Tibial nerve (tissue), 4 donors: ENCODE measurements at regions not wholly inside any gene's neighbourhood (a gene's known extent, or its start where the extent isn't known, plus 50 kb on each side); places are given as distances from the start of the nearest gene placed in this dataset.

Experiments
- DNase-seq, 2 donors: peaks; one replicate each; pipeline ENCODE4 v3.0.0-alpha.2; 2019; ENCODE audit warnings: low spot score in 2 of 2
- H3K27ac ChIP-seq, 4 donors: fragments of 200-600 bp; sonication (generic) in 3 of 4; one replicate each; pipeline ENCODE4 v1.5.1; 2017 to 2019; ENCODE audit warnings: mild to moderate bottlenecking in 1 of 4
- H3K27me3 ChIP-seq, 2 donors: fragments of 200-600 bp; sonication (generic) in 1 of 2; one replicate each; pipeline versions ENCODE4 v1.5.1 to v1.6.0; 2017 to 2019
- H3K36me3 ChIP-seq, 3 donors: fragments of 200-600 bp; sonication (generic); one replicate each; pipeline ENCODE4 v1.5.1; 2018 to 2019
- H3K4me1 ChIP-seq, 4 donors: fragments of 200-600 bp; sonication (generic) in 3 of 4; one replicate each; pipeline ENCODE4 v1.5.1; 2017 to 2019
- H3K4me3 ChIP-seq, 4 donors: fragments of 200-600 bp; sonication (generic) in 3 of 4; one replicate each; pipeline ENCODE4 v1.5.1; 2017 to 2019; ENCODE audit warnings: mild to moderate bottlenecking in 1 of 4, moderate library complexity in 1 of 4
- H3K9me3 ChIP-seq, 4 donors: fragments of 200-600 bp; sonication (generic) in 3 of 4; one replicate each; pipeline ENCODE4 v1.5.1; 2017 to 2019
- EP300 ChIP-seq, 2 donors: sonication (generic); formaldehyde crosslinking; IDR thresholded peaks; one replicate each; pipeline ENCODE4 v1.6.1; 2017; ENCODE audit warnings: antibody characterized with exemption in 2 of 2, mild to moderate bottlenecking in 1 of 2
- POLR2A ChIP-seq, 2 donors: fragments of 450-650 bp; IDR thresholded peaks; one replicate each; pipeline ENCODE4 v1.6.1; 2017; ENCODE audit warnings: antibody characterized with exemption in 2 of 2, mild to moderate bottlenecking in 2 of 2, moderate library complexity in 2 of 2
- WGBS, 2 donors: methylation state at CpG; one replicate each; pipeline ENCODE4 v1.1.5; 2018; 5-methylcytosine and 5-hydroxymethylcytosine counted together
- TF ChIP-seq, protein P1 (sequence below), 5 experiments: fragments of 200-600 bp in 3 of 5; fragments of 450-650 bp in 2 of 5; sonication (generic) in 3 of 5; IDR thresholded peaks; one replicate each; pipeline ENCODE4 v1.5.1; 2016 to 2019; ENCODE audit warnings: antibody characterized with exemption in 5 of 5, mild to moderate bottlenecking in 3 of 5, moderate library complexity in 2 of 5

- peak in 1 of 2 donors; percentile 32 for TF ChIP-seq EP300 (IDR thresholded peaks at IDR 0.05)
- TF ChIP-seq, protein P1, sequence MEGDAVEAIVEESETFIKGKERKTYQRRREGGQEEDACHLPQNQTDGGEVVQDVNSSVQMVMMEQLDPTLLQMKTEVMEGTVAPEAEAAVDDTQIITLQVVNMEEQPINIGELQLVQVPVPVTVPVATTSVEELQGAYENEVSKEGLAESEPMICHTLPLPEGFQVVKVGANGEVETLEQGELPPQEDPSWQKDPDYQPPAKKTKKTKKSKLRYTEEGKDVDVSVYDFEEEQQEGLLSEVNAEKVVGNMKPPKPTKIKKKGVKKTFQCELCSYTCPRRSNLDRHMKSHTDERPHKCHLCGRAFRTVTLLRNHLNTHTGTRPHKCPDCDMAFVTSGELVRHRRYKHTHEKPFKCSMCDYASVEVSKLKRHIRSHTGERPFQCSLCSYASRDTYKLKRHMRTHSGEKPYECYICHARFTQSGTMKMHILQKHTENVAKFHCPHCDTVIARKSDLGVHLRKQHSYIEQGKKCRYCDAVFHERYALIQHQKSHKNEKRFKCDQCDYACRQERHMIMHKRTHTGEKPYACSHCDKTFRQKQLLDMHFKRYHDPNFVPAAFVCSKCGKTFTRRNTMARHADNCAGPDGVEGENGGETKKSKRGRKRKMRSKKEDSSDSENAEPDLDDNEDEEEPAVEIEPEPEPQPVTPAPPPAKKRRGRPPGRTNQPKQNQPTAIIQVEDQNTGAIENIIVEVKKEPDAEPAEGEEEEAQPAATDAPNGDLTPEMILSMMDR (IDR thresholded peaks at IDR 0.05): no peak
- no peak for TF ChIP-seq POLR2A (IDR thresholded peaks at IDR 0.05)
- WGBS, 2 donors: 32 to 50% methylated on average over 8 of the region's 8 CpGs
- Histone ChIP-seq H3K27ac (peak overlapping the region in 2 of 4 donors; percentile 75 to 76), H3K27me3 (no peaks in the 10 kb centered on the region), H3K36me3 (no peaks in the 10 kb centered on the region), H3K4me1 (peaks cover 0 to 11% (median 0%) of the 10 kb centered on the region in 4 donors), H3K9me3 (peaks cover 0 to 8% (median 0%) of the 10 kb centered on the region in 4 donors), H3K4me3 (no peak overlapping the region)
- peak in 1 of 2 donors; percentile 60 for DNase-seq
Observed at GRCh38 chr2:217467331-217467730, 535.5 kb downstream of the TNS1 start.

GRCh38 chr2:217466805-217467204 is 536.0 kb downstream of the TNS1 start:
- Histone ChIP-seq H3K4me3 (no peak overlapping the region), H3K36me3 (no peaks in the 10 kb centered on the region), H3K9me3 (peaks cover 0 to 8% (median 0%) of the 10 kb centered on the region in 4 donors), H3K27me3 (no peaks in the 10 kb centered on the region), H3K27ac (peak overlapping the region in 2 of 4 donors; percentile 75 to 76), H3K4me1 (peaks cover 0 to 15% (median 2%) of the 10 kb centered on the region in 4 donors)
- peak in 1 of 2 donors; percentile 11 for DNase-seq
- WGBS, 2 donors: 46 to 49% methylated on average over 5 of the region's 5 CpGs
- TF ChIP-seq, protein P1 (IDR thresholded peaks at IDR 0.05): no peak
- TF ChIP-seq EP300 (IDR thresholded peaks at IDR 0.05) (no peak), POLR2A (IDR thresholded peaks at IDR 0.05) (no peak)

DNA sequence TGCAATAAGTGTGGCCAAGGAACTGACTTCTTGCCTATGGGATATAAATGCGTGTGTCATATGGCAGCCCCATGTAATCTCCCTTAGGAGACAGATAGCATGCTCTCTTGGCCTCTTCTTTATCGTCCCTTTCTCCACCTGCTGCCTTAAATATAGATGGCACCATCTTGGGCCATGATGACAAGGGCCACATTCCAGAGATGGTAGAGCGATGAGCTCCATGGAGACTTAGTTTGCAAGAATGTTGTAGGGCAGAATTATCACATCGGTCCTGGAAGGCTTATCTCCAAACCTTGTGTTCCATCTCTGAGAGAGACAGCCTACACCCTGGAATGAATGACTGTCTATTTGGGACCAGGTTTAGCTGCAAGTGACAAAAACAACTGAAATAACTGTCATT is 536.7 kb downstream of the TNS1 start:
- DNase-seq: no peak
- H3K27ac ChIP-seq: peak overlapping the region in 2 of 4 donors; percentile 75 to 76
- H3K4me1 ChIP-seq: peaks cover 0 to 15% (median 2%) of the 10 kb centered on the region in 4 donors
- no peaks in the 10 kb centered on the region for H3K36me3 ChIP-seq
- TF ChIP-seq, protein P1 (IDR thresholded peaks at IDR 0.05): no peak
- TF ChIP-seq POLR2A (IDR thresholded peaks at IDR 0.05) (no peak), EP300 (IDR thresholded peaks at IDR 0.05) (no peak)
- H3K27me3 ChIP-seq: no peaks in the 10 kb centered on the region
- H3K9me3 ChIP-seq: peaks cover 0 to 8% (median 0%) of the 10 kb centered on the region in 4 donors
- H3K4me3 ChIP-seq: no peak overlapping the region
- WGBS, 2 donors: 93% methylated on average over 4 of the region's 4 CpGs

DNA sequence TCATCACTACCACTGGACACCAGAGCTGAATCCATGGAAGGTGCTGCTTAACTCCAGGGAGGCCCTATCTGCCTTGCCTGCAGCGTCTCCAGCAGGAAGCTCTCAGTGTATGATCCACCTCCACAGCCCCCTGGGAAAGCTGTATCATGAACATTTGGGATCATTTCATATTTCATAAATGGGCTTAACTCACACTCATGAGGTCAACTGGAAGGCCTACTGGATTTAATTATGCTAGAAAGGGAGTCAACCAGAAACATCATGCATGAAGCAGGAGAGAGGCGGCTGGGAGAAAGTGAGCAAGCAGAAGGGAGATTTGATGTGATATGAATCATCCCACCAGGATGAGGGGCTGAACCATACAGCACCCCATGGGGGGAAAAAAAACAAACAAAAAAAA is 537.7 kb downstream of the TNS1 start:
- Histone ChIP-seq H3K9me3 (peaks cover 0 to 8% (median 0%) of the 10 kb centered on the region in 4 donors), H3K27me3 (no peaks in the 10 kb centered on the region), H3K4me1 (peaks cover 0 to 15% (median 2%) of the 10 kb centered on the region in 4 donors), H3K36me3 (no peaks in the 10 kb centered on the region), H3K4me3 (no peak overlapping the region), H3K27ac (no peak overlapping the region)
- no peak for DNase-seq
- WGBS, 2 donors: 83 to 89% methylated on average over 2 of the region's 2 CpGs
- TF ChIP-seq, protein P1 (IDR thresholded peaks at IDR 0.05): no peak

- TF ChIP-seq, protein P1 (IDR thresholded peaks at IDR 0.05): no peak
- no peak for TF ChIP-seq EP300 (IDR thresholded peaks at IDR 0.05)
- TF ChIP-seq POLR2A (IDR thresholded peaks at IDR 0.05): no peak
- no peak overlapping the region for H3K4me3 ChIP-seq
- H3K4me1 ChIP-seq: peaks cover 0 to 15% (median 2%) of the 10 kb centered on the region in 4 donors
- 93 to 94% methylated on average over 2 of the region's 2 CpGs for WGBS, 2 donors
- no peak for DNase-seq
- no peaks in the 10 kb centered on the region for H3K27me3 ChIP-seq
- no peak overlapping the region for H3K27ac ChIP-seq
- H3K9me3 ChIP-seq: no peaks in the 10 kb centered on the region
- no peaks in the 10 kb centered on the region for H3K36me3 ChIP-seq
Observed at GRCh38 chr2:217463402-217464075, 539.3 kb downstream of the TNS1 start.
